ELF-1 (cell line): ENCODE measurements at regions not wholly inside any gene's neighbourhood (a gene's known extent, or its start where the extent isn't known, plus 50 kb on each side); places are given as distances from the start of the nearest gene placed in this dataset.

Experiments used
- DNase-seq: peaks from one replicate; pipeline ENCODE4 v3.0.0-alpha.2; 2016; ENCODE audit warnings: low read depth, low spot score

DNA sequence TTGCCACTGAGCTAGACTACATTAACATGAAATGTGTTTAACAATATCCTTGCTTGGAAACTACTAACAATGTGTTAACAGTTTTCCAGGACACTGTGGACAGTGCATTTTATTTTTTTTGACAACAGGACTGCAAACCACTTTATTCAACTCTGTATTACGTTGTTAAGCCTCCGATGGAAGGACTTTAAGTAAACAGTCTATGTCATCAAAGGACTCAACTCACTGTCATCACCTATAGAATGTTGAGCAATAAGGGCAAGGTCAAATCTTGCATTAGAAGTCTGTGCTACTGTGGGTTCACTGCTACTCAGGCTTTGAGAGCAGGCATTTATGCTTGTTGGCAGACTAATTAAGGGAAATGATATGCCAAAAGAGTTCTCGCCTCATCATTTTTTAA is 483.7 kb downstream of the FLRT2 start:
- no peak for DNase-seq

DNA sequence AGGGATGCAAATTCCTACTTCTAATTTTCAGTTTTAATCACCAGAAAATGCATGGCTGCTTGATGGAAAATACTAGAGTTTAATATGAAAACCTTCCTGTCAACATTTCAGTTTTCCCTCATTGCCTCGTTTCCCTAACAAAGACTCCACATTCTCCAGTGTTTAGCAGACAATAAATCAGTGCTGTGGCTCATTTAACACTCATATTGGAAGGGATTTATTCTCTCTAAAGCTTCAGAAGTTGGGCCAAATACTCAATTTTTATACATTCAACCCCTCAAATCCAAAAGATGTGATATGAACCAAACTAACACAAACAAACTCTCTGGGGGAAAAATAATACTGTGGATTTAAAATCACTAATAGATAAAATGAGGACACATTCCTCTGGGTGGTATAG is 482.5 kb downstream of the FLRT2 start:
- DNase-seq: no peak

DNA sequence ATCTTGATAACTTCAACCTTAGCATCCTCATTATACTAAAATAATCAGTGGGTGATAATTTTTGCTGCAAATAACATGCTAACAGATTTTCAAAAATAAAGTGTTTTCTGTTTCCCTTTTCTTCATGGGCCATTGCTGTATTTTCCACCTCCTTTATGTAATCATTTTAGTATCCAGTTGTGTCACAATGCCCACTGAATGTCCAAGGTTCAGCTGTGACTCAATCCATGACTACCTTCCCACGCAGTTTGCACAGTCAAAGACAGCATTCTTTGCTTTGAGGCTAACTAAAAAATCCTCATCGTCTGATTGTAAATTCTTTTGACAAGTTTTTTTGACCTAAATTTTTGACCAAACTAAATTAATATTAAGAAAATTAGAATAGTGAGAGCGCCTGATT is 474.1 kb downstream of the FLRT2 start:
- DNase-seq: no peak

DNA sequence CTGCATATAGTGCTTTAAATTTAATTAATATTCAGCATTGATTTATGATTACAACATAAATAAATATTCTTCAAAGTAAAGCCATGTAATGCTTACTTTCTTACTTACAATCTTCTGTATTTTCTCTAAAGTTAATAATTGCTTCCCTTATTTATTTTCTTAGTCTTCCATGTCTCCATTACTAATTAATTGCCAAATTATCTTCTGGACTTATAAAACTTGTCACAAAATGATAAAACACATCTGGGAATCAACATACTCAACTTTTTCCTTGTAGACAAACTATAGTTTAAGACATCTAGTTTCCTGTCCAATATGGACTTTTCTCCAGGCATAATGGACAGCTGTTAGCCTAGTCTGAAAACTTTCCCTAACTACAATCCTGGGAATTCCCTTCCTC is 466.6 kb downstream of the FLRT2 start:
- DNase-seq: no peak

DNA sequence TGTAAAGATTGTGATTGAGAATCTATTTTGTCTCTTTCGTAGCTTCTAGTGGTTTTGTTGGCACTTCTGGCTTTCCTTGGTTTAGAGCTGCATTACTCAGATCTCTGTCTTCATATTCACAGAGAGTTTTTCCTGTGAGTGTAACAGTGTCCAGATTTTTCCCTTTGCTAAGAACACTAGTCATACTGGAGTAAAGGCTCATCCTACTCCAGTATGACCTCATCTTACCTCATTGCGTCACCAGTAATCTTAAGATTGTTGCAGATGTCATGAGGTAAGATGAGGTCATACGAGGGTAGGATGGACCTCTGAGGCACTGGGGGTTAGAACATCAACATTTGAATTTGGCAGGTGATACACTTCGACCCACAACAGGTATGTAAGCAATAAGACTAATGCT is 461.2 kb downstream of the FLRT2 start:
- DNase-seq: no peak

- no peak for DNase-seq
Measured at GRCh38 chr14:85987907-85988306, 458.0 kb downstream of the FLRT2 start.

DNA sequence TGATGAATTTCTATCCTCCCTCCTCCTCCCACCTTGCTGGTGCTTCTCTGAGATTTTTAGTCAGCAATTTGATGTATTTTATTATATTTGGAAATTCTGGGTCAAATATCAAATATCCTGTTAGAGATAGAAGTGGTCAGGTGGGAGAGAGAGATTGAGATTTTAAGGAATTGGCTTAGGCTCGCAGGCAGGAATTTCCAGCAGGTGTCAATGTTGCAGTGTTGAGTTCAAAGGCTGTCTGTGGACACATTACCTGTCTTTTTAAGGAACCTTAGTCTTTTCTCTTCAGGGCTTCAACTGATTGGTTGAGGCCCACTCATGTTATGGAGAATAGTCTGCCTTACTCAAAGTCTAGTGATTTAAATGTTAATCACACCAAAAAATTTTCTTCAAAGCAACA is 457.3 kb downstream of the FLRT2 start:
- no peak for DNase-seq

GRCh38 chr14:85978582-85979250 is 448.8 kb downstream of the FLRT2 start:
- no peak for DNase-seq

DNA sequence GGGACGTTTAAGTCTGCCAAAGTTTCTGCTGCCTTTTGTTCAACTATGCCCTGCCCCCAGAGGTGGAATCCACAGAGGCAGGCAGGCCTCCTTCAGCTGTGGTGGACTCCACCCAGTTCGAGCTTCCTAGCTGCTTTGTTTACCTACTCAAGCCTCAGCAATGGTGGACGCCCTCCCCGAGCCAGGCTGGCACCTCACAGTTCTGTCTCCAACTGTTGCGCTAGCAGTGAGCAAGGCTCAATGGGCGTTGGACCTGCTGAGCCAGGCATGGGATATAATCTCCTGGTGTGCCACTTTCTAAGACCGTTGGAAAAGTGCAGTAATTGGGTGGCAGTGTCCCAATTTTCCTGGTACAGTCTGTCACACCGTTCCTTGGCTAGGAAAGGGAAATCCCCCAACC is 444.7 kb downstream of the FLRT2 start:
- DNase-seq: no peak

- DNase-seq: no peak
Measured at GRCh38 chr14:85963486-85963885, 433.5 kb downstream of the FLRT2 start.

DNA sequence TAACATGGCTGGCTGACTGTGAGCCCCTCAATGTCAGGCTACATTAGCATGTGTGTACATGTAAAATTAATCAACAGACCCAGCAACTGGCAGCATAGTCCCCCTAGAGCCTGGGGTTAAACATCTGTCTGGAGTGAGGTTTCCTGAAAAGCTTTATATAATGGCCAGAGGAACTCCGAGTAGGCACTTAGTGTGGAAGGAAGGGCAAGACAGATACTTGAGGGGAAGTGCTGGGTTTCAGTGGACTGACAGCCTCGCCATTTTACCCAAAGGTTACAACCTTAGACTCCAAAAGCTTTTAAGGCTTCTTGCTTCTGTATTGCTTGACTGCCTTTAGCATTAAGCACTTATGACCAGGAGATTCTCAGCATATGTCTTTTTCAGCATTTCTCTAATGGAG is 430.8 kb downstream of the FLRT2 start:
- no peak for DNase-seq

DNA sequence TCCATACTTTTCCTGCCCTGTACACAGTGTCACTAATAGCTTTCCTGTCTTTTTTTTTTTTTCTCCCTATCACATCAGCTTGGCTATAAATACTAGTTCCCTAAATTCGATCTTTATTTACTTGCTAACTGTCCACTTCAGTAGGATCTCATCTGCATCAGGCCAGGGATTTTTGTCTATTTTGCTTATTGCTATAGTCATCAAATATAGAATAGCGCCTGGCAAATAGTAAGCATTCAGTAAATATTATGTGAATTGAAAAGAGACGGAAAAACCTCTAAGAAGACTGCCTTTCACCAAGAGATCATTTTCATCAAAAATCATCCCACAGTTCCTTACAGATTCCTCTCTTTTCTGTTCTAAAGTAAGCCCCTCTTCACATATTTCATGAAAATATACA is 429.1 kb downstream of the FLRT2 start:
- no peak for DNase-seq

- no peak for DNase-seq
Measured at GRCh38 chr14:85958069-85958468, 428.1 kb downstream of the FLRT2 start.

GRCh38 chr14:85953265-85953664 is 423.3 kb downstream of the FLRT2 start:
- DNase-seq: no peak

GRCh38 chr14:85948153-85948552 is 418.2 kb downstream of the FLRT2 start:
- DNase-seq: no peak

DNA sequence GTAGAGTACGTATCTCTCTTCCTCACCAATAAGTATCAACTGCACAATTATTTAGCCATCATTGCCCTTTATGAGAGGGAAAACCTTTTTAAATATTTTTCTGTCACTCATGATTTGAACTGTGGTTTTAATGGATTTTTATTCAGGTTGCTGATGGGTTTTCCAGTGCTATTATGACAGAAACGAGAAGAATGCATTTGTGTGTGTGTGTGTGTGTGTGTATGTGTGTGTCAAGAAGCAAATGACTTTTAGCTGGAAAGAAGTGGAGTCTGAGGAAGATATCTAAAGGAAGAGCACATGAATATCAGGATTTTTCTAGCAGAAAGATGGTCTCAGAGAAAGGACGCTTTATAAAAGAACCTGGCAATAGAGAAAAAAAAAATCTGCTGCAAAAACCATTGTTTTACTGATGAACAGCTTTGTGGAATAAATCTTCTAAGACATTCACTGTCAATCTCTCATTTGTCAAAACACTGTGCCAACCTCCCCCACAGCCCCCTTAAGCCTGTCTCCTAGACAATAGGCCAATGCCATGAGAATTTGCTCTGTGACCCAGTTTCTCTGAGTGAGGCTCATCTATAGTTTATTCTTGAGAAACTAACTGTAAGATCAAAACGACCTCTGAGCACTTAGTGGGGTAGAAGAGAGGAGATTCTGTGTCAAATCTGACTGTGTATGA is 417.7 kb downstream of the FLRT2 start:
- DNase-seq: no peak

DNA sequence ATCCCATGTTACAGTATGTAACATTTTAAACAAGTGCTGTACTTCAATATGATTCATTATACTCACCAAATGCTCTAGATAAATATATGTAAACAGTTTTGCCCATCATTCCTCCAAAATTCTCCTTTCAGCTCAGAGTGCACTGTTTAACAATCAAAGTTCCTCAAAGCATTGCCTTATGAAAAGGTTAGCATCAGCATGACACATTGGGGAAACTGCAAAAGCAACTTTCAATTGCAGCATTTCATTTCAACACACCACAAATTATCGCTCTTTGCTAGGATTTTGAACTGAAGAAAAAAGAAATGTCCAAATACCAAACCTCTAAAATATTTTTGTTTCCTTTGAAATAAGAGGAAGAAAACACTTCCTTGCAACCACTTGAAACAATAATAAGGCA is 413.2 kb downstream of the FLRT2 start:
- no peak for DNase-seq

- no peak for DNase-seq
Measured at GRCh38 chr14:85934886-85935254, 404.9 kb downstream of the FLRT2 start.

DNA sequence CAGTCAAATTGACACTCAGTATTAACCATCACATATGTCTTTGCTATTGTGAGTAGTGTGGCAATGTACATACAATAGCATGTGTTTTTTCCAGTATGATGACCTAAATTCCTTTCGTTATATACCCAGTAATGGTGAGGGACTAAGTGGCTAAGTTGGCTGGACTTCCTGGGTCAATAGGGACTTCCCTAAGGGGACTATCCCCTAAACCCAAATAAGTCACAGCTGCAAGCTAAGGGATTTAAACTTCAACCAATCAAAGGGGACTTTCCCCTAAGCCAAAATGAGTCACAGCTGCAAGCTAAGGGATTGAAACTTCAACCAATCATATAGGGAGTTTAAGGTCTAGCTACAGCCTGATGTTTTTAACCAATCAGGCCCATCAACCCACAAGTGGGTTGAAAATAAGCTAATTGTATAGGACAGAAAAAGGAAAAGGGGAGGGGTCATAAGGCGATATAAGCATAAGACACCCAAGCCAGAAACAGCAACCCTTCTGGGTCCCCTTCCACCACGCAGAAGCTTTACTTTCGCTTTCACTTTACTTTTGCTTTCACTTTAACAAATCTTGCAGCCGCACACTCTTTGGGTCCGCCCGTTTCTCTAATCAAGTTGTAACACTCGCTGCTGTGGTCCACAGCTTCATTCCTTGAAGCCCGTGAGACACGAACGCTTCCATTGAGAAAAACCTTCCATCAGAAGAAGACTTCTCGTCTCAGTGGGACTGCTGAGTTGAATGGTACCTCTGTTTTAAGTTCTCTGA is 404.4 kb downstream of the FLRT2 start:
- no peak for DNase-seq

DNA sequence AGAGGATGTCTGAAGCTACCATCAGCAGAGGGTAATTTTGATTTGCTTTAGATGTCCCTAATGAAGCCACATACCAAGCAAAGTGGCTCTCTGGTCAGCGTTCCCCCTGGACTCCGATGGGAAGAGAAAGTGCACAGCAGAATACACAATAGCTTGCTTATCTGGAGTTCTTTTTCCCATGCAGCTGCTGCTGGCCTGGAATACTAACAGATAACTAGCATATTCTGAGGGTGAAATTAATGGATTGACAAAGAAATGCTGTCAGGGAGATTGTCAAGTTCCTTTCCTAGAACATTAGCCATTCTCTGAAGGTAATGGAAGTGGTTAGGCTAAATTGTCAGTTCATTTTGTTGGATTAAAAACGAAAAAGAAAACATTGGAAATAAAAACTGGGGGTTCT is 391.3 kb downstream of the FLRT2 start:
- no peak for DNase-seq

DNA sequence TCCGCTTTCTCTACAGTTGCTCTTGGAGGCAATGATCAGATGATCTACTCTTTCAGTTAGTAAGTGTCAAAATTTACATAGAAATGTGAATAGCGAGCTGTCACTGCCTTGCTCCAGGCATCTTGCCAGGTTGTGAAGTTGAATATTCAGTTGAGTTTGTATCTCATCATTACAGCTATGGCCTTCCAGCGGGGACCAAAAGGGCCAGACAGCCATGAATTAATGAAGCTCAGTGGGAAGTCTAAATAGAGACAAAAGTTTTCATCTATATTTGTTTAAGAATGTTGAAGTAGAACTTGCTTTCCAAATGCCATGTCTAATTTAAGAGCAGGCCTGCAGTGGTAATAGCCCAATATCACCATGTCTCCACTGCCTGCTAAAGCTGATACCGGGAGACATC is 387.8 kb downstream of the FLRT2 start:
- DNase-seq: no peak

- DNase-seq: peak; percentile 8
Measured at GRCh38 chr14:85915711-85916110, 385.8 kb downstream of the FLRT2 start.

DNA sequence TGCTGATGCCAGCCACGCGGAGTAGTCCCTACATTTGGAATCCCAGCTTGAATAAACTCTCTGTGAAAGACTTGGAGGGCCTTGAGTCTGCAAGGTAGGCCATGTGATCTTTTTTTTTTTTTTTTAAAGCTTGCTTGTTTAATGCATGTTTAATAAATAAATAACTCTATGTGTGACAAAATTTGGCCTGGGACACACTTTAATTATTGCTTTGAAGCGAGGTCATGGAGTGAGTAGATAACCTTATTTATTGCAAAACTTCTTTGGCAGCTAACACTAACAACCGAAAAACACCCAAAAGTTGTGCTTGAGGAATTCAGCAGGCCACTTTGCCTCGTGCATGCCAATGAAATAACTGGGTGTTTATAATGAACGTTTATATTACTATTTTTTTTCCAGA is 382.2 kb downstream of the FLRT2 start:
- no peak for DNase-seq
